ENCODE measurements at regions not wholly inside any gene's neighbourhood (a gene's known extent, or its start where the extent isn't known, plus 50 kb on each side); places are given as distances from the start of the nearest gene placed in this dataset.

GRCh38 chrX:574251-574650, 56.3 kb upstream of the SHOX start:
- Histone ChIP-seq H3K9me3 (ENCODE audit: control insufficient read depth, insufficient read depth, low read length) (no peaks in the 10 kb centered on the region), H3K27ac (ENCODE audit: low read length) (no peak overlapping the region), H3K4me1 (ENCODE audit: control insufficient read depth, insufficient read depth, low read length) (no peaks in the 10 kb centered on the region), H3K4me3 (ENCODE audit: low read length) (no peak overlapping the region), H3K36me3 (ENCODE audit: control insufficient read depth, insufficient read depth, low read length) (no peaks in the 10 kb centered on the region), H3K27me3 (ENCODE audit: control insufficient read depth, insufficient read depth, low read length) (no peaks in the 10 kb centered on the region)
- no peak for DNase-seq (ENCODE audit: low read depth, low spot score)
- no CpG with 5 or more reads among the region's 14 CpGs for WGBS (ENCODE audit: insufficient coverage, insufficient read length)

- H3K4me1 ChIP-seq (ENCODE audit: control insufficient read depth, insufficient read depth, low read length) = no peaks in the 10 kb centered on the region
- no peak overlapping the region for H3K4me3 ChIP-seq (ENCODE audit: low read length)
- no CpG with 5 or more reads among the region's 6 CpGs for WGBS (ENCODE audit: insufficient coverage, insufficient read length)
- no peaks in the 10 kb centered on the region for H3K9me3 ChIP-seq (ENCODE audit: control insufficient read depth, insufficient read depth, low read length)
- no peak overlapping the region for H3K27ac ChIP-seq (ENCODE audit: low read length)
- no peaks in the 10 kb centered on the region for H3K36me3 ChIP-seq (ENCODE audit: control insufficient read depth, insufficient read depth, low read length)
- no peak for DNase-seq (ENCODE audit: low read depth, low spot score)
- H3K27me3 ChIP-seq (ENCODE audit: control insufficient read depth, insufficient read depth, low read length) = no peaks in the 10 kb centered on the region
Measured at GRCh38 chrX:574830-575229, 55.8 kb upstream of the SHOX start.

GRCh38 chrX:576904-577560, 53.6 kb upstream of the SHOX start:
- Histone ChIP-seq H3K4me3 (ENCODE audit: low read length) (no peak overlapping the region), H3K27ac (ENCODE audit: low read length) (no peak overlapping the region), H3K4me1 (ENCODE audit: control insufficient read depth, insufficient read depth, low read length) (no peaks in the 10 kb centered on the region), H3K9me3 (ENCODE audit: control insufficient read depth, insufficient read depth, low read length) (no peaks in the 10 kb centered on the region), H3K27me3 (ENCODE audit: control insufficient read depth, insufficient read depth, low read length) (no peaks in the 10 kb centered on the region), H3K36me3 (ENCODE audit: control insufficient read depth, insufficient read depth, low read length) (no peaks in the 10 kb centered on the region)
- WGBS (ENCODE audit: insufficient coverage, insufficient read length) = 100% methylated on average over 1 of the region's 7 CpGs
- DNase-seq (ENCODE audit: low read depth, low spot score) = no peak

- Histone ChIP-seq H3K27ac (ENCODE audit: low read length) (no peak overlapping the region), H3K4me3 (ENCODE audit: low read length) (no peak overlapping the region), H3K4me1 (ENCODE audit: control insufficient read depth, insufficient read depth, low read length) (no peaks in the 10 kb centered on the region), H3K36me3 (ENCODE audit: control insufficient read depth, insufficient read depth, low read length) (no peaks in the 10 kb centered on the region), H3K9me3 (ENCODE audit: control insufficient read depth, insufficient read depth, low read length) (no peaks in the 10 kb centered on the region), H3K27me3 (ENCODE audit: control insufficient read depth, insufficient read depth, low read length) (no peaks in the 10 kb centered on the region)
- no peak for DNase-seq (ENCODE audit: low read depth, low spot score)
- no CpG with 5 or more reads among the region's 9 CpGs for WGBS (ENCODE audit: insufficient coverage, insufficient read length)
Measured at GRCh38 chrX:578531-578930, 52.1 kb upstream of the SHOX start.

GRCh38 chrX:580030-580429, 50.6 kb upstream of the SHOX start:
- H3K4me3 ChIP-seq (ENCODE audit: low read length) = no peak overlapping the region
- no peaks in the 10 kb centered on the region for H3K9me3 ChIP-seq (ENCODE audit: control insufficient read depth, insufficient read depth, low read length)
- no peak for DNase-seq (ENCODE audit: low read depth, low spot score)
- no CpG with 5 or more reads among the region's 7 CpGs for WGBS (ENCODE audit: insufficient coverage, insufficient read length)
- no peaks in the 10 kb centered on the region for H3K4me1 ChIP-seq (ENCODE audit: control insufficient read depth, insufficient read depth, low read length)
- H3K27me3 ChIP-seq (ENCODE audit: control insufficient read depth, insufficient read depth, low read length) = no peaks in the 10 kb centered on the region
- H3K27ac ChIP-seq (ENCODE audit: low read length) = no peak overlapping the region
- H3K36me3 ChIP-seq (ENCODE audit: control insufficient read depth, insufficient read depth, low read length) = no peaks in the 10 kb centered on the region

Data from iPS DF 6.9 (cell line).